ENCODE measurements at regions not wholly inside any gene's neighbourhood (a gene's known extent, or its start where the extent isn't known, plus 50 kb on each side); places are given as distances from the start of the nearest gene placed in this dataset.

- Mint-ChIP-seq H3K4me1 (ENCODE audit: low read depth) (no peaks in the 10 kb centered on the region; the same call in 1 of the 2 replicates), H3K36me3 (ENCODE audit: low read depth) (peaks cover 25% of the 10 kb centered on the region), H3K9me3 (peaks cover 30% of the 10 kb centered on the region), H3K27me3 (ENCODE audit: insufficient read depth) (no peaks in the 10 kb centered on the region; the same call in none of the 2 replicates), H3K4me3 (peak overlapping the region; percentile 54; the same call in 1 of the 2 replicates), H3K27ac (no peak overlapping the region)
- TF ChIP-seq CTCF (IDR thresholded peaks at IDR 0.05) = no peak
- no peak for DNase-seq
Measured at GRCh38 chr18:70446063-70446462, 157.2 kb downstream of the SOCS6 start.

DNA sequence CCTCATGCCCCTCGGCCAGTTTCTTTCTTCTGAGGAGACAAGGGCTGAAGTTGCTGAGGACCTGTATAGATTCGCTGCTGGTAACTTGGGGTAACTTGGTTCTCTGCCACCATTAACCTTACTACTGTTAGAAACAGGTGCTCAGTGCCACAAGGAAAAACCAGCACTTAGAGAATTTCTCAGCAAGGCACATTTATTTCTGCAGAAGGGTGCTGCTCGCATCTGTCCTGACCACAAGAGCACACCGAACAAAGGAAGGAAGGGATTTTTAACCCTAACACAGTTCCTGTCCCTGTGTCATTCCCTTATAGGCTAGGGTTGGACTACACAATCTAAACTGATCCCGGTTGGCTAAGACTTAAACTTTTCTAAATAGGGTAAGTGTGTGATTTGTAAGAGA lies 154.1 kb downstream of the SOCS6 start:
- no peak for TF ChIP-seq CTCF (IDR thresholded peaks at IDR 0.05)
- H3K9me3 Mint-ChIP-seq = peaks cover 30% of the 10 kb centered on the region
- no peak overlapping the region for H3K27ac Mint-ChIP-seq
- no peak for DNase-seq
- no peaks in the 10 kb centered on the region; the same call in 1 of the 2 replicates for H3K4me1 Mint-ChIP-seq (ENCODE audit: low read depth)
- no peaks in the 10 kb centered on the region; the same call in none of the 2 replicates for H3K27me3 Mint-ChIP-seq (ENCODE audit: insufficient read depth)
- H3K36me3 Mint-ChIP-seq (ENCODE audit: low read depth) = peaks cover 26% of the 10 kb centered on the region
- no peak overlapping the region for H3K4me3 Mint-ChIP-seq

DNA sequence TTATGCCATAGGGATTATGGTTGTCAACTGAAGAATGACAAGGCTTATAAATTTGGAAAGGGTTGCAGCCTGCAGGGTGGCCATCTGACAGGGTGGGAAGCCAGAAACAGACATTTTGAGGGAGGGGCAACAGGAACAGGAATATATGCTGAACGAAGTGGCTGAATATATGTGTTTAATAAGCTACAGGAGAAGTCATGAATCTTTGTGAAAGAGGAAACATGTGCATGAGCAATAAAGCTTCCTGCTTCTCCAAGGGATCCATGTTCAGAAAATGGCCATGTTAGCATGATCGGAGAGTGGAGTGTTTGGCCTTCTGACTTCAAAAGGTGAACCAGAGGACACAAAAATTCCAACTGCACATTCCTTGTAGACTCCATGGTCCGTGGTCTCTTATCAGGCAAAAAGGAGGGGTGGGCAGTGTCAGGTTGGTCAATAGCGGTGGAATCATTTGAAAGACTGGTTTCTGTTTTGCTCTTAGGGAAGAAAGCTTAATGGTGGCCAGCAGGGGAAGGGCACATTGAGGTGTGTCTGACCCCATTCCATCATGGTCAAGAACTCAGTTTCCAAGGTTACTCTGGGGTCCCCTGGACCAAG lies 144.1 kb downstream of the SOCS6 start:
- peaks cover 4% of the 10 kb centered on the region for H3K36me3 Mint-ChIP-seq (ENCODE audit: low read depth)
- H3K27me3 Mint-ChIP-seq (ENCODE audit: insufficient read depth) = no peaks in the 10 kb centered on the region; the same call in 1 of the 2 replicates
- H3K27ac Mint-ChIP-seq = peak overlapping the region; percentile 37; the same call in 1 of the 2 replicates
- H3K4me3 Mint-ChIP-seq = no peak overlapping the region
- H3K9me3 Mint-ChIP-seq = no peaks in the 10 kb centered on the region
- no peak for DNase-seq
- no peak for TF ChIP-seq CTCF (IDR thresholded peaks at IDR 0.05)
- peaks cover 32% of the 10 kb centered on the region for H3K4me1 Mint-ChIP-seq (ENCODE audit: low read depth)

GRCh38 chr18:70431203-70431624 lies 142.4 kb downstream of the SOCS6 start:
- DNase-seq = peak; percentile 59
- no peak for TF ChIP-seq CTCF (IDR thresholded peaks at IDR 0.05)
- Mint-ChIP-seq H3K9me3 (no peaks in the 10 kb centered on the region), H3K27ac (peak overlapping the region; percentile 82), H3K27me3 (ENCODE audit: insufficient read depth) (no peaks in the 10 kb centered on the region; the same call in 1 of the 2 replicates), H3K4me3 (peak overlapping the region; percentile 7; the same call in 1 of the 2 replicates), H3K36me3 (ENCODE audit: low read depth) (peaks cover 4% of the 10 kb centered on the region), H3K4me1 (ENCODE audit: low read depth) (peaks cover 33% of the 10 kb centered on the region)

DNA sequence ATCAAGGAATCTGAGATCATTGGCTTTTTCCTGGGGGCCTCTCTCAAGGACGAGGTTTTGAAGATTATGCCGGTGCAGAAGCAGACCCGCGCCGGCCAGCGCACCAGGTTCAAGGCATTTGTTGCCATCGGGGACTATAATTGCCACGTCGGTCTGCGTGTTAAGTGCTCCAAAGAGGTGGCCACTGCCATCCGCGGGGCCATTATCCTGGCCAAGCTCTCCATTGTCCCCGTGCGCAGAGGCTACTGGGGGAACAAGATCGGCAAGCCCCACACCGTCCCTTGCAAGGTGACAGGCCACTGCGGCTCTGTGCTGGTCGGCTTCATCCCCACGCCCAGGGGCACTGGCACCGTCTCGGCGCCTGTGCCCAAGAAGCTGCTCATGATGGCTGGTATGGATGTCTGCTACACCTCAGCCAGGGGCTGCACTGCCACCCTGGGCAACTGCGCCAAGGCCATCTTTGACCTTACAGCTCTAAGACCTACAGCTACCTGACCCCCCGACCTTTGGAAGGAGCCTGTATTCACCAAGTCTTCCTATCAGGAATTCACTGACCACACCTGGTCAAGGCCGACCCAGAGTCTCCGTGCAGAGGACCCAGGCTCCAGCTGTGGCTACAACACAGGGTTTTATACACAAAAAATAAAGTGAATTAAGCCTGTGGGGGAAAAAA lies 141.8 kb downstream of the SOCS6 start:
- Mint-ChIP-seq H3K36me3 (ENCODE audit: low read depth) (peaks cover 4% of the 10 kb centered on the region), H3K27me3 (ENCODE audit: insufficient read depth) (no peaks in the 10 kb centered on the region; the same call in 1 of the 2 replicates), H3K9me3 (0 out of 2 replicates have a peak, but pooled peaks cover 3% of the 10 kb centered on the region), H3K27ac (peak overlapping the region; percentile 82; the same call in 1 of the 2 replicates), H3K4me3 (no peak overlapping the region), H3K4me1 (ENCODE audit: low read depth) (peaks cover 39% of the 10 kb centered on the region)
- TF ChIP-seq CTCF (IDR thresholded peaks at IDR 0.05) = no peak
- DNase-seq = no peak
